HG03565 (cell line): ENCODE measurements at regions not wholly inside any gene's neighbourhood (a gene's known extent, or its start where the extent isn't known, plus 50 kb on each side); places are given as distances from the start of the nearest gene placed in this dataset.
"Not testable (repeated sequence)": the region's sequence is repeated elsewhere in the genome, so short reads cannot be mapped to it uniquely, and the experiment has no call there.

Source experiments
- ATAC-seq: cut with Tn5 transposase; IDR thresholded peaks from one replicate; pipeline ENCODE4 v1.9.1; 2021; ENCODE audit warnings: mild to moderate bottlenecking, moderate library complexity; ENCODE audit not compliant: unreplicated experiment

DNA sequence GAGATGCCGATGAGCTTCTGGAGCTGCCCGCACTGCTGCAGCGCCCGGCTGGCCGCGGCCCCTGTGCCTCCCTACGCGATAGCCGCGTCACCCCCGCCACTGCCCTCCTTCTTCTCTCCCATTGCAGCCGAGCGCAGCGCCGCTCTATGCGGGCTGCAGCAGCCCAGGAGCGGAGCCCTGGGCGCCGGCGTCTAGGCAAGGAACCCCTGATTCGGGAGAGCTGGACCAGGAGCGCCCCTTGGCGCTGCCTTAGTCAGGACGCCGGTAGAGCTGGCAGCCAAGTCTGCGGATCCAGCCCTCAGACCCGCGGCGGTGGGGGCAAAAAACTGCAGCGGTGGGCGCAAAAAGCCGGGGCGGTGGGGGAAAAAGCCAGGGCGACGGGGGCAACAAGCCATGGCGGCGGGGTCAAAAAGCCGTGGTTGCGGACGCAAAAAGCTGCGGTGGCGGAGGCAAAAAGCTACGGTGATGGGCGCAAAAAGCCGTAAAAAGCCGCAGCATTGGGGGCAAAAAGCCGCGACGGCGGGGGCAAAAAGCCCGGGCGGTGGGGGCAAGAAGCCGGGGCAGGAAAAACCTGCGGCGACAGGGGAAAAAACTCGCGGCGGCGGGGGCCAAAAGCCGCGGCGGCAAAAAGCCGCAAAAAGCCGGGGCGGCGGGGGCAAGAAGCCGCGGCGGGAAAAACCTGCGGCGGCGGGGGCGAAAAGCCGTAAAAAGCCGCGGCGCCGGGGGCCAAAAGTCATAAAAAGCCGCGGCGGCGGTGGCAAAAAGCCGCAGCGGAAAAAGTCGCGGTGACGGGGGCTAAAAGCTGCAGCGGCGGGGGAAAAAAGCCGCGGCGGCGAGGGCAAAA is 1668.6 kb downstream of the RPIA start:
- ATAC-seq = not testable (repeated sequence)

DNA sequence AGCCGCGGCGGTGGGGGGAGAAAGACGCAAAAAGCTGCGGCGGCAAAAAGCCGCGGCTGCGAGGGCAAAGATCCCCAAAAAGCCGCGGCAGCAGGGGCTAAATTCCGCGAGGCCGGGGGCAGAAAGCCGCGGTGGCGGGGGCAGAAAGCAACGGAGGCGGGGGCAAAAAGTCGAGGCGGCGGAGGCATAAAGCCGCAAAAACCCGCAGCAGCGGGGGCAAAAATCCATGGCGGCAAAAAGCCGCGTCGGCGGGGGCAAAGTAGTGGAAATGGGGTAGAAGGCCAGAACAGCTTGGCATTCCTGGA is 1669.2 kb downstream of the RPIA start:
- ATAC-seq = not testable (repeated sequence)
